KOPT-K1 (cell line): ENCODE measurements at regions not wholly inside any gene's neighbourhood (a gene's known extent, or its start where the extent isn't known, plus 50 kb on each side); places are given as distances from the start of the nearest gene placed in this dataset.
"Not testable (repeated sequence)": the region's sequence is repeated elsewhere in the genome, so short reads cannot be mapped to it uniquely, and the experiment has no call there.

ENCODE experiments used
- H3K27ac ChIP-seq: fragments of 200-600 bp; sonication (generic); 2 replicates; pipeline ENCODE4 v1.5.1; 2016; ENCODE audit warnings: antibody characterized with exemption, mild to moderate bottlenecking, low read depth, low read length; ENCODE audit not compliant: poor library complexity, severe bottlenecking
- H3K36me3 ChIP-seq: fragments of 200-600 bp; sonication (generic); 2 replicates; pipeline ENCODE4 v1.5.1; 2017; ENCODE audit warnings: antibody characterized with exemption, mild to moderate bottlenecking, low read length, moderate library complexity; ENCODE audit not compliant: insufficient read depth
- H3K9me3 ChIP-seq: fragments of 200-600 bp; sonication (generic); 2 replicates; pipeline ENCODE4 v1.5.1; 2017; ENCODE audit warnings: antibody characterized with exemption, low read length, mild to moderate bottlenecking; ENCODE audit not compliant: insufficient read depth, poor library complexity, severe bottlenecking

DNA sequence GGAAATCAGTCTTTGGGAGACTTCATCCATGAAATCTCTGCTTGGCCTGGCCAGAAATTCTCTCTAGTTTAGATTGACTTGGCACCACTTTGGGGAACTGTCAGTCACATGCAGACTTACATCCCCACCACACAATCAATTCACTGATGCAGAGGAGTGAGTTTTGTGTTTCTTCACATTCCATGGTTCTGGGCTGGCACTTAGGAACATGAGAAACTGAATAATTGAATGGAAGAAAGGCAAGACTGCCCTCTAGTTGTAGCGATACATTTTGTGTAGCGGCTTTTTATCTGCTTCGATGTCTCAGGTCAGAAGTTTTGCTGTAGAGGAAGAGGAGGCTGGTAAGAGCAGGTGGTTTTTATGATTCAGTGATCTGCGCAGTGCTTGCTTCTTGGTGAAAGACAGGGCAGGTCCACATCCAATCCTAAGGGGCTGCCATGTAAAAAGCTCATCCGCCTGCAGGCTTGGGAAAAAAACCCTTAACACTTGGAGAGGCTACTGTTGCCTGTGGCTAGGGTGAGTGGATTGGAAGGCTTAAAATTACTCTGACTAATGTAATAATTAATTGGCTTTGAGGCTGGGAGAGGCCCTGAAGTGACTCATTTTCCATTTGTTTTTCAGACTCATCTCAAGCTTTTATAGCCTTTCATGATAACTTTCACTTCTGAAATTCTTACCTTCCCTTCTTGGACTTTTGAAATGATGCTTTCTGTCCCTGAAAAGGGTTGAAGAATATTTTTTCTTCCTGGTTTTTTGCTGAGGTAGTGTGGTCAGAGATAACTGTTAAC is 75.4 kb upstream of the LPCAT1 start:
- not testable (repeated sequence) for H3K9me3 ChIP-seq, H3K27ac ChIP-seq, H3K36me3 ChIP-seq

DNA sequence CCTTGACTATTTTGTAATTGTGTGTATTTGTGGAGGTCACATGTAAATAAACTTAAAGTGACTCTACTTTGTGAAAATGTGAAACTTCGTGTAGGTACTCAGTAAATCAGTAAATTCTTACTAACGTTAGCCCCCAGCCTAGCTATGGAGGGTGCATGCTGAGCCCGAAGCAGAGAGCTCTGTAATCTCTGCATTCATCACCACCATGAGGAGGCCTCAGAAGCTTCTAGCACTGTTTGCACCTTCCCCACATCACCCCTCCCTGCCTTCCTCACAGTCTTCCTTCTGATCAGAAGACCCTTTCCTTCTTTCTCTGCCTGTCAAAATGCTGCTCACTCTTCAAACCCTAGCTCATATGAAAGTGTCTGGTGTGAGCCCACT is 73.3 kb upstream of the LPCAT1 start:
- not testable (repeated sequence) for H3K9me3 ChIP-seq, H3K27ac ChIP-seq, H3K36me3 ChIP-seq

- not testable (repeated sequence) for H3K9me3 ChIP-seq, H3K36me3 ChIP-seq, H3K27ac ChIP-seq
Observed at GRCh38 chr5:1596462-1597092, 72.8 kb upstream of the LPCAT1 start.

DNA sequence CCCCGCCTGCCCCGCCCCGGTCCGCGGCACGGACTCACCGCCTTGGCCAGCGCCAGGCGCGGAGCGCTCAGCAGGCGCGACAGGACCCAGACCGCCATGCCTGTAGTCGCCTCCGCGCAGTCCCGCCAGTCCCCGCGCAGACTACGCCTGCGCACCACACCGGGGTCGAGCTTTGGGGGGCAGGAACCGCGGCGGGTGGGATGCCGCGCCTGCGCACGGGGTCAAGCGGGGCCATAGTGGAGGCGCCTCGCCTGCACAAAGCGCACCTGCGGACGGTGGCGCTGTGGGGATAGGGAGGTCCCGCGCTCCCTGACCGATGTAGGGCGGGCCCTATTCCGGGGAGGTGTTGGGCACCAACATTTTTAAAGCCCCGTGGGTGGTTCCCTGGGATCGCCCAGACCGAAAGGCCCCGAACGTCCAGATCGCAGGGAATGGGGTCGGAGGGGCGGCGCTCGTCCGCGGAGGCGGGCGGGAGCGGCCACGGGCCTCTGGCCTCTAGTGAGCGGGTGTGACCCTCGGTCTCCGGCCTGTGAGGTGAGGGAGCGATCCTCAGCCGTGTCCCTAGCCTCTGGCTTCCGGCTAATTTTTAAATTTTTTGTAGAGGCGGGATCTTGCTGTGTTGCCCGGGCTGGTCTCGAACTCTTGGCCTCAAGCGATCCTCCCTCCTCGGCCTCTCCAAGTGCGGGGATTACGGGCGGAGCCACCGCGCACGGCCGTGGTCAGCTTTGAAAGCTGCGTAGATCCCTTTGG is 70.8 kb upstream of the LPCAT1 start:
- no peaks in the 10 kb centered on the region for H3K36me3 ChIP-seq
- peak overlapping the region; percentile 45 for H3K27ac ChIP-seq
- no peaks in the 10 kb centered on the region for H3K9me3 ChIP-seq

GRCh38 chr5:1593903-1594356 is 70.2 kb upstream of the LPCAT1 start:
- peak overlapping the region; percentile 45 for H3K27ac ChIP-seq
- H3K36me3 ChIP-seq: no peaks in the 10 kb centered on the region
- no peaks in the 10 kb centered on the region for H3K9me3 ChIP-seq

DNA sequence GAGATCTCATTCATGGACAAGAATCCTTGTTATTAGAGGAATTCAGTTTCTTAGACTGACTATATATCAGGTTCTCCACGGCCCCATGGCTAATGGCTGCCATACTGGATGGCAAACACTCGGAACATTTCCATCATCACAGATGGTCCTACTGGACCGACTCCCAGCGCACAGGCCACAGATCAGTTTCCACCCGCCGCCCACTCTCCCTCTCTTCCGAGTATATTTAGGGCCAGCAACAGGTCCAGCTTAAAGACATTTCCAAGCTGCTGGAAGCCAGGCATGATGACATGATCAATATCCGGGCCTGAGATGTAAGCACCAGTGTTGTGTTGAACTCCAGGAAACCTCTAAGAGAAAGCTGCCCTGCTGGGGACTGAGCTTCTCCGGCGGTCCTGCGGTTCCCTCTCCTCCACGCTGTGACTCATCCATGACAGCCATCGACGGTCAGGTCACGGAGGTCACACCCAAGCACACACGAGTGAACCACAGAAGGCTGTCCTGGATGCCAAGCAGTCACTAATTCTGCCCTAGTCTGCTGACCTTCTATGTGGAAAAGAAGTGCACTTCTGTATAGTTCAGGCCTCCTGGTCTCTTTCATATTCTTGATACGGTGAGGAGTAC is 64.4 kb upstream of the LPCAT1 start:
- H3K36me3 ChIP-seq, H3K27ac ChIP-seq, H3K9me3 ChIP-seq: not testable (repeated sequence)

DNA sequence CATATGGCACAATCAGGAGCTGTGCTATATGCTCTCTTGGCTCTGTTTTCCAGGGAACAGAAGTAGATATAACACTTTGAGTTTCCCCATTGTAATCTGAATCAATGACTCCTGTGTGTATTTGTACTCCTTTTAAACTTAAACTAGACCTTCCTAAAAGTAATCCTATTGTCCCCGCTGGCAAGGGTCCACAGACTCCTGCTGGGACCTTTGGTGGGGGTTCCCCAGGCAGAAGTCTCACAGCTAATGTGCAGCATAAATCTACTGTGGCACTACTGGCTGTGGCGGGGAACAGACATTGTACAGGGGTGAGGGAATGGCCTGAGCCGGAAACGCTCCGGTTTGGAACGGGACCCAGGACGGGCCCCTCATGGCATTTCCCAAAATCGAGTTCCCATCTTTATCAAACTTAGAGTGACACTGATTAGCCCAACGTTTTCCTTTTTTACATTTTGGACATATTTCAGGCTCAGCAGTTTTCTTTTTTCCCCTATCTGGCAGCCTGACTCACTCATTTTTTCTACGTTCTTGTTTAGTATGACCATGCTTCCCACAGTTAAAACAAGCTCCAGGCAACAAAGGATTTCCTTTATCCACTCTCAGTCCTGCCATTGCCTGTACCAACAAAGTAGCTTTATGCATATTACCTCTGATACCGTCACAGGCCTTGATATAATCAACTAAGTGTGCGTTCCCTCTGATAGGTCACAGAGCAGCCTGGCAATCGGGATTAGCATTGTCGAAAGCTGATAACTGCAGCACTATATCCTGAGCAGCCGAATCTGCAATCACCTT is 59.5 kb upstream of the LPCAT1 start:
- H3K27ac ChIP-seq, H3K36me3 ChIP-seq, H3K9me3 ChIP-seq: not testable (repeated sequence)

GRCh38 chr5:1579389-1579788 is 55.6 kb upstream of the LPCAT1 start:
- H3K27ac ChIP-seq, H3K9me3 ChIP-seq, H3K36me3 ChIP-seq: not testable (repeated sequence)

DNA sequence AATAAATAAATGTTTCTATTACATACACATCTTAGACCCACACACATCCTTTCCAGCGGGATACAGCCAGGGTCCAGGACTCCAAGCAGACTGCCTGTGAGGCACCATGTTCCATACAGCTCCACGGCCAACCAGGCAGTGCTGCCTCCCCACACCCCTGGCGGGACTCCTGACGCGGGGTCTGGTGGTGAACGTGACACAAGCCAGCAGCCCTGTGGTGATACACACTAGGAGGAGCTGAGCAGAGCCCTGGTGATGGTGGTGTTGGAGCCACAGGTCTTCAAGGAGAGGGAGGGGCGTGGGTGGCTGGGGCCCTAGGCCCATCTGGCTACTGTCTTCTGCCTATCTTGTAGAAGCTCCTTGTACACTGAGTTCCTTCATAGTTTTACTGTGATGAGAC is 53.1 kb upstream of the LPCAT1 start:
- not testable (repeated sequence) for H3K27ac ChIP-seq, H3K9me3 ChIP-seq, H3K36me3 ChIP-seq

GRCh38 chr5:1575991-1576714 is 52.4 kb upstream of the LPCAT1 start:
- not testable (repeated sequence) for H3K27ac ChIP-seq, H3K9me3 ChIP-seq, H3K36me3 ChIP-seq

DNA sequence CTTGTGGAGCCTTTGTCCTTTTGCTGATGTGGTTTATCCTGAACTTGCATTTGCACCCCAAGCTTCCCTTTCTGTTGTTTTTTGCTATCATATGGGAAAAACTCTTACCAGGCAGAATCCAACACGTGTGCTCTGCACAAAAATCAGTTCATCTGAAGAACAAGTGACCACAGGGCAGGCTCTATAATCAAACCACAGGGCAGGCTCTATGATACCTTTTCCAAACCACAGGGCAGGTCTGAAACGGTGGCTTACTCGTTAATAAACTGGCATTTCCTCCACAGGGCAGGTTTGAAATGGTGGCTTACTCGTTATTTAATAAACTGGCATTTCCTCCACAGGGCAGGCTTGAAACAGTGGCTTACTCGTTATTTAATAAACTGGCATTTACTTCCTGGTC is 51.7 kb upstream of the LPCAT1 start:
- H3K27ac ChIP-seq, H3K36me3 ChIP-seq, H3K9me3 ChIP-seq: not testable (repeated sequence)

GRCh38 chr5:1574023-1574318 is 50.2 kb upstream of the LPCAT1 start:
- not testable (repeated sequence) for H3K27ac ChIP-seq, H3K36me3 ChIP-seq
- H3K9me3 ChIP-seq: peaks cover 12% of the 10 kb centered on the region

DNA sequence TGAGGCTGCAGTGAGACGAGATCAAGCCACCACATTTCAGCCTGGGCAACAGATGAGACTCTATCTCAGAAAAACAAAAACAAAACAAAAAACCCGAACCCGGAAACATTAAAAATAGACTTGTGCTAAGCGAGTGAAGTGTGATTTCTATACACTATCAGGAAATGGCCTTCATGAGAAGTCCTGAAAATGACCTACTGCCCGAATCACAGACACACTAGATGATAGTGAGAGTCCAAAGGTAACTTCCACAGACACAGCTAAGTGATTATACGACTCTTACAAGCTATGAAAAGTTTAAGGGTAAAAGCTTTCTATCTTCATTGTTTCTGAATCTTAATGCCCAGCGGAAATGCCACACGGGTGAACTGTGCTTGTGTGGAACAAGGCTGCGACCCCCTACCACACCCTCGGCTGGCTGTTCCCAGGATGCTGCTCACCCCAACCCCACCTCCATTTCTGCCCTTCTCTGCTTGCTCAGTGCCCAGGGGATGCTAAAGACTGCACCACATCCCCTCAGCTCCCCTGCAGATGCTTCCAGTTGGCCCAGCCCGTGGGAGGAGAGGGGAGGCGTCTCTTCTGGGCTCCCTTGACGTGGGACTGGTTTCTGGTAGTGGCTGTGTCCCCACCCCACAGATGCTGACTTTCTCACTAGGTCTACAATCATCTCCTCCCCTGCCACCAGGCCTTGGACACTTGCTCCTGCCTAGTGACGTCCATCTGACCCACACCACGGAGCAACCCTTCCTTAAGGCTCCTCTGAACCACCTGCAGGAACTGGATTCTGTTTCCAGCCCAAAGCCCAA is 49.7 kb upstream of the LPCAT1 start:
- not testable (repeated sequence) for H3K27ac ChIP-seq, H3K36me3 ChIP-seq
- peaks cover 12% of the 10 kb centered on the region for H3K9me3 ChIP-seq
